ENCODE measurements at regions not wholly inside any gene's neighbourhood (a gene's known extent, or its start where the extent isn't known, plus 50 kb on each side); places are given as distances from the start of the nearest gene placed in this dataset.
"Not testable (repeated sequence)": the region's sequence is repeated elsewhere in the genome, so short reads cannot be mapped to it uniquely, and the experiment has no call there.

- no peak for DNase-seq (ENCODE audit: extremely low read depth, low read depth, low spot score)
These were observed 381.9 kb upstream of the CCL2 start for GRCh38 chr17:33873201-33873617.

GRCh38 chr17:33874617-33875060 lies 380.4 kb upstream of the CCL2 start:
- no peak for DNase-seq (ENCODE audit: extremely low read depth, low read depth, low spot score)

- DNase-seq (ENCODE audit: extremely low read depth, low read depth, low spot score): no peak
These were observed 379.1 kb upstream of the CCL2 start for GRCh38 chr17:33875973-33876372.

DNA sequence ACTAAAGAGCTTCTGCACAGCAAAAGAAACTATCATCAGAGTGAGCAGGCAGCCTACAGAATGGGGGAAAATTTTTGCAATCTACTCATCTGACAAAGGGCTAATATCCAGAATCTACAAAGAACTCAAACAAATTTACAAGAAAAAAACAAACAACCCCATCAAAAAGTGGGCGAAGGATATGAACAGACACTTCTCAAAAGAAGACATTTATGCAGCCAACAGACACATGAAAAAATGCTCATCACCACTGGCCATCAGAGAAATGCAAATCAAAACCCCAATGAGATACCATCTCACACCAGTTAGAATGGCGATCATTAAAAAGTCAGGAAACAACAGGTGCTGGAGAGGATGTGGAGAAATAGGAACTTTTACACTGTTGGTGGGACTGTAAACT lies 372.8 kb upstream of the CCL2 start:
- DNase-seq (ENCODE audit: extremely low read depth, low read depth, low spot score): not testable (repeated sequence)

DNA sequence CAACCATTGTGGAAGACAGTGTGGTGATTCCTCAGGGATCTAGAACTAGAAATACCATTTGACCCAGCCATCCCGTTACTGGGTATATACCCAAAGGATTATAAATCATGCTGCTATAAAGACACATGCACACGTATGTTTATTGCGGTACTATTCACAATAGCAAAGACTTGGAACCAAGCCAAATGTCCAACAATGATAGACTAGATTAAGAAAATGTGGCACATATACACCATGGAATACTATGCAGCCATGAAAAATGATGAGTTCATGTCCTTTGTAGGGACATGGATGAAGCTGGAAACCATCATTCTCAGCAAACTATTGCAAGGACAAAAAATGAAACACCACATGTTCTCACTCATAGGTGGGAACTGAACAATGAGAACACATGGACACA lies 372.4 kb upstream of the CCL2 start:
- DNase-seq (ENCODE audit: extremely low read depth, low read depth, low spot score): not testable (repeated sequence)

DNA sequence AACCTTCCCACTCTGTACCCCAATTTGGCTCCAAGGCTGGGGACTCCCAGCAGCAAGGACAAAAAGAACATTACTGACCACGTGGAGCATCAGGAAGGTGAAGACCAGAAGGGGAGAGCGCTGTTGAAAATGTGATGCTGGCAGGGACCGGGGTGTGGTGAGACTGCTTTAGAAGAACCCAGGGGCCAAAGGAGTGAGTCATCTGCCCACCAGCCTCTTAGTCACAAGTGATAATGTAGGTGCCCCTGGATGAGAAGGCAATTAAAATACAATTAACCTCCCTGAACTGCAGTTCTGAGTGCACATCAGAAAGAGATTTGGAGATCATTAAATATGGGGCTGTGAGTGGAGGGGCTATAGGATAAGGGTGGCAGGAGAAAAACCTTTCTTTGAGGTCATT lies 366.6 kb upstream of the CCL2 start:
- DNase-seq (ENCODE audit: extremely low read depth, low read depth, low spot score): no peak

- DNase-seq (ENCODE audit: extremely low read depth, low read depth, low spot score): no peak
These were observed 366.0 kb upstream of the CCL2 start for GRCh38 chr17:33889040-33889439.

GRCh38 chr17:33889766-33890165 lies 365.3 kb upstream of the CCL2 start:
- DNase-seq (ENCODE audit: extremely low read depth, low read depth, low spot score): no peak

DNA sequence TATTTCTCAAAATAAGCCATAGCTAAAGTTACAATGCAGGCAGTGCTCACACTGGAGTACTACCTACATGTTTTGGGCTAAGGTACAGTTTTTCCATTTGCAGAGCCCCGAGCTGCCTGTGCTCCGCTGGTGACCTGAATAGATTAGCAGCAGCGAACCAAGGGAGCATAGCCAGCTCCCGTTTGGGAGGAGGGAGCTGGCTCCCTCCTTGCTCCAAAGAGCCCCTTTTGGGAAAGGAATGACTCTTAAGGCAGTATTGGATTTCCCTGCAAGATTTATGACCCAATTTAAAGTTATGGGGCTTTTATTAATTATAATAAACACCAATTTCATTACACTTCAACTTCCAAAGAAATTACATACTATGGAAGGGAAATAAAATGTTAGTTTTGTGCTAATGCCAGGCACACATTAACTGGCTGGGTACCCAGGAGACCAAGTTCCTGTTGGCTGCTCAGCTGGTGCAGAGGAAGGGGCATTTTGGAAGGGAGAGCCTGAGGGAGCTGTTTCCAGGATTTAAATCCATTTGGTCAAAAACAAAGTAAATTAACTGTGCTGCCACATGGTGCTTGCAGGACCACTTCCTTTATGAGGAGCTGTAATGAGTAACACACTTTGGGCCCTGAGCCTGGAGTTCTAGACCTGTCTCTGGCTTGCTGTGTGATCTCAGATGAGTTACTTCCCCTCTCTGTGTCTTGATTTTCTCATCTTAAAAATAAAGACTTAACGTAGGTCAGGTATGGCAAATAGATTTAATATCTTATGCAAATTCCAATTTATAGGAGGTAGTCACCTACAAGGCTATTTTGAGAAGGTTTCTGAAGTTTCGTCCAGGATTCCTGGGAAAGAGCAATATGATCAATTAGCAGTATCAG lies 362.1 kb upstream of the CCL2 start:
- no peak for DNase-seq (ENCODE audit: extremely low read depth, low read depth, low spot score)

GRCh38 chr17:33895491-33895890 lies 359.6 kb upstream of the CCL2 start:
- no peak for DNase-seq (ENCODE audit: extremely low read depth, low read depth, low spot score)

DNA sequence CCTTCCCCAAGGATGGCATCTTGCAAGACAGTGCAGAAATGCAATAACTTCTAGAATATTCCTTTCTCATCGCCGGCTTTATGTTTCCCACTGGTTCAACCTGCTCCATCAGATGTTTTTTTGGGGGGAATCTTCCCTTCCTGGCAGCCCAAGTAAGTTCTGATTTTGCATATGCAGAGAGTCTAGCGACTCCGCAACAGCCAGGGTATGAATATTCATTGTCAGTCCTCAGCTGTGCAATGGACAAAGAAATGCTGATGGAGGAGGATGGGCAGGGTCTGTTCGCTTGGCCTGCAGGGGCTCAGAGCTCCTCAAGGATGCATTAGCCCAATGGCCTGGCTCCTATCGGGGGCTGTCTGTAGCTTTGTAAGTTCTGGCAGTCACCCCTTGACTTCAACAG lies 358.8 kb upstream of the CCL2 start:
- no peak for DNase-seq (ENCODE audit: extremely low read depth, low read depth, low spot score)

GRCh38 chr17:33901085-33901484 lies 354.0 kb upstream of the CCL2 start:
- DNase-seq (ENCODE audit: extremely low read depth, low read depth, low spot score): no peak

GRCh38 chr17:33902901-33903449 lies 352.1 kb upstream of the CCL2 start:
- no peak for DNase-seq (ENCODE audit: extremely low read depth, low read depth, low spot score)

DNA sequence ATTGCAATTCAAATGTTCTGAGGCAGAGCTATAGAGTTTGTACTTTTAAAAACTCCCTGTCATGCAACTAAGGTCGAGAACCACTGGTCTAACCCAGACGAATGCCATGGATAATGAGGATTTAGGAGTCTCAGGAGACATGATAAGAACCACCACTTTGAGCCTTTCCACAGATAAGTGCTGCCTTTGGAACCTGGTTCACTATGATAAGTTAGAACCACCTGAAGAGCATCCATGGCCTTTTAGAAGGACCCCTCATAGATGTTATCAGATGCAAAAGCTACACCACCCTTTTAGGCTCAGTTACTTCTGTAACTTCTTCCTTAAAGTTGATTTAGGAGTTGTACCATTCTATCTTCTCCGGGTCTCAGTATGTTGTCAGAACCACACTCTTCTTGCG lies 350.6 kb upstream of the CCL2 start:
- no peak for DNase-seq (ENCODE audit: extremely low read depth, low read depth, low spot score)

GRCh38 chr17:33905338-33905800 lies 349.7 kb upstream of the CCL2 start:
- DNase-seq (ENCODE audit: extremely low read depth, low read depth, low spot score): no peak

- DNase-seq (ENCODE audit: extremely low read depth, low read depth, low spot score): no peak
These were observed 346.6 kb upstream of the CCL2 start for GRCh38 chr17:33908363-33909064.

DNA sequence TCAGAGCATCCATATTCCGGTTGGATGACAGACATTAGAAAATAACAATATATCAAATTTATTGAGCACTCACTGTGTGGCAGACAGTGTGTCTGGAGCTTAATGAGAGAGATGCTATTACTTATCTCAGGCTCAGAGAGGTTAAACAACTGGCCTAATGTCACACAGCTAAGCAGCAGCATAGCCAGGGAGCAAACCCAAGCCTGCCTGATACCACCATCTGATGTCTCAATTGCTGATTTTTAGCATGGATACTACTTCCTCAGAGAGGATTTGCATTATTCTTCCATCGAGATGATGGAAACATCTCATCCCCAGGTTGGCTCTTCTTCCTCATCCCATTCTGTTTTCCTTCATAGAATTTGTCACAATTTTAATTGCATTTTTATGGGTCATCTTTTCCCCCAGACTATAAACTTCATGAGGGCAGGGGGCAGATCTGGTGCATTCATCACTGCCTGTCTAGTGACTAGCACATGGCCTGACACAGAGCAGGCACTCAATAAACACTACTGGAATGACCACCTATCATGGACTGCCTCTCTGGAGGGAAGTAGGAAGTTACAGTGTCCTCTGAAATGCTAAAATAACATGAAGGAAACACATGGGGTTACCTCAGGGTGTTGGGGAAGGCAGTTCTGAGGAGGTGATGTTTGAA lies 344.8 kb upstream of the CCL2 start:
- DNase-seq (ENCODE audit: extremely low read depth, low read depth, low spot score): no peak

DNA sequence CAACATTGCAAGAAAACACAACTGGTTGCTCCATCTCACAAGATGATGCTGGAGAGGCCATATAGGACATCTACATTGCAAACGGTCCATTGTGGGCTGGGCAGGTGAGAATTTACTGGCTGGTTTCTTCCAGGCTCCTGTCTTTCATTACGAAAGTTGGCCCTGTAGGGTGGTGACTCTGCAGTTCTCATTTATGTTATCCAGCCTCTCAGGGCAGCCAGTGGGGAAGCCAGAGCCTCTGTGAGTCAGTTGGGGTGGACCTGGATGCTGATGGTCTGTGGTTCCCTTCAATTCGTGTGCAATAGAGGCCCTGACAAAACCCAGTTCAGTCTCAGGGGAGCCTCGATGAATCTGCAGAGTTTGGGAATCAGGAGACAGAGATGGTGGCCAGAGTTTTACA lies 341.0 kb upstream of the CCL2 start:
- DNase-seq (ENCODE audit: extremely low read depth, low read depth, low spot score): no peak

GRCh38 chr17:33922971-33923370 lies 332.1 kb upstream of the CCL2 start:
- no peak for DNase-seq (ENCODE audit: extremely low read depth, low read depth, low spot score)

- no peak for DNase-seq (ENCODE audit: extremely low read depth, low read depth, low spot score)
These were observed 331.0 kb upstream of the CCL2 start for GRCh38 chr17:33924104-33924503.

DNA sequence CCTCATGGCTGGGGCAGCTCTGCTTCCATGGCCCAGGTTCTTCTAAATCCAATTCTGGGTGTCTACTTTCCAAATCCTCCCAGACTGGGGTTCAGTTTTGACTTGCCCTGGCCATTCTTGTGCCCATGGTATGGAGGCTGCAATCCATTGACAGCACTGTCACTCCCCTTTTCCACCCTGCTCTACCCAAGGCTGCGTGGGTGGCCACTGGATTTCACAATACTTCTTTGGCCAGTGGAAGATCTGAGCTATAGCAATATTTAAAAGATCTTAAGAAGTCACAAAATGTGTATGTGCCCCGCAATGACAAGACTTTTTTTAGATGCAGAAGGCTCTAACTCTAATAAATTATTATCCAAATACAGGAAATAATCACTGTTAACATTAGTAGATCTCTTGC lies 329.4 kb upstream of the CCL2 start:
- no peak for DNase-seq (ENCODE audit: extremely low read depth, low read depth, low spot score)

Measured in glomerular endothelial cell (primary cell).